ENCODE measurements at regions not wholly inside any gene's neighbourhood (a gene's known extent, or its start where the extent isn't known, plus 50 kb on each side); places are given as distances from the start of the nearest gene placed in this dataset.

GRCh38 chr1:117275055-117275454 is 64.3 kb upstream of the VTCN1 start:
- TF ChIP-seq CTCF (IDR thresholded peaks at IDR 0.05): no peak
- TF ChIP-seq POLR2A (IDR thresholded peaks at IDR 0.05; ENCODE audit: low read depth): no peak
- TF ChIP-seq EP300 (IDR thresholded peaks at IDR 0.05): no peak

All from esophagus muscularis mucosa (tissue), 4 donors.